Fibroblast of the conjunctiva (primary cell): ENCODE measurements at regions not wholly inside any gene's neighbourhood (a gene's known extent, or its start where the extent isn't known, plus 50 kb on each side); places are given as distances from the start of the nearest gene placed in this dataset.

Experiments
- DNase-seq: peaks from one replicate; pipeline ENCODE4 v3.0.0-alpha.2; 2010; ENCODE audit warnings: low read depth

DNA sequence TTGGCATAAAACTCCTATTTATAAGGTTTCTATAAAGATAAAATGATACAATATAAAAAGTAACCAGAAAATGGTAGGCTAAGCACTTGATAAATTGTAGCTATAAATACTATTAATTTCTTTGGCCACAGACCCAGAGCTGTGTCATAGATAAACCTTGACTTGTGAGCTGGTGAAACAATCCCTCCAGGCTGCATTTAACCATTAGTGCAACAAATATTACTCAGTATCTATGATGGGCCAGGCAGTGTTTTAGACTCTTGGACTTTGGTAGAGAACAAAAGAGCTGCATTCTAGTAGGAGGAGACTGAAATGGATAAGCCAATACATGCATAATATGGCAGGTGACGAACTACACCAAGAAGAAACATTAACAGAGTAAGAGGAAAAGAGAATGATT lies 178.1 kb downstream of the BTG1 start:
- no peak for DNase-seq

DNA sequence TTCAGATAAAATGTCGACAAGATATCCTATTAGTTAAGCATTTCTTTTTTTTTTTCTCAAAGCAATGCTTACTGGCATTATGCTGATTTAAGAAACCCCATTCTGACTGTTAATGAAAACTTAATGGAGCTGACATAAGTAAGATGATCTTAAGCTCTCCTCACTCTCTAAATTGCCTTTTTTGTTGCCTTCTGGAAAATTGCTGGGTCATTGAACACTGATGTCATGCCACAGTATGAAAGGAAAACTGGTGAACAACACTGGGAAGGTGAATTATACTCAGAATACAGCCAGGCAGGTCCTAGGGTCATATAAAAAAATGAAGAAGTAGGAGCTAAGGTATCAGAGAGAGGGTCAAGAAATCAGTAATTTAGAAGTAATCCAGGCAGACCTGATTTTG lies 179.9 kb downstream of the BTG1 start:
- DNase-seq = no peak

GRCh38 chr12:91964501-91964900 lies 181.1 kb downstream of the BTG1 start:
- DNase-seq = no peak

DNA sequence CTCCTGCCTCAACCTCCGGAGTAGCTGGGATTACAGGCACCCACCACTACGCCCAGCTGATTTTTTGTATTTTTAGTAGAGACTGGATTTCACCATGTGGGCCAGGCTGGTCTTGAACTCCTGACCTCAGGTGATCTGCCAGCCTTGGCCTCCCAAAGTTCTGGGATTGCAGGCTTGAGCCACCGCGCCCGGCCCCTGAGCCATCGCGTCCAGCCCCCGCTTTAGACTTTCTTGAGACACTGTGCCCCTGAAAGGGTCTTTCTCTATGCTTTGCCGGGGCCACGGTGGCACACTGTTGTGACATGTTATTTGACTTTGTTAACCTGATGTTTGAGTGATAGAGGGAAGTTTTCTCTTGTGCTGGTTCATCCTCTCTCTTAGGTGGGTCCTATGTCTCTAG lies 186.4 kb downstream of the BTG1 start:
- DNase-seq = no peak

DNA sequence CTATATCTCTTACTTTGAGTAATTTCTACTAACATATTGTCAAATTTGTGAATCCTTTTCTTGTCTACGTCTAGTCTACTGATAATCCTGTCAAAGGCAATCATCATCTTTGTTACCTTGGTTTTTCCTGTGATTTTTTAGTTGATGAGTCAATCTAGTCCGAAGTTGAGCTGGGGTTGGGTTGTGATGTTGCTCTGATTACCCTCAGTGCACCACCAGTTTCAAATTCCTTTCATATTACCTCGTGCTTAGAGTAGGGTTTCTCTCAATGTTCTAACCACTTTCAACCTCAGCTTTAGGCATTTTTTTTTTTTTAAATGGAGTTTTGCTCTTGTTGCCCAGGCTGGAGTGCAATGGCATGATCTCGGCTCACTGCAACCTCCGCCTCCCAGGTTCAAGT lies 186.8 kb downstream of the BTG1 start:
- DNase-seq = peak; percentile 21

GRCh38 chr12:91954747-91955146 lies 190.9 kb downstream of the BTG1 start:
- no peak for DNase-seq

DNA sequence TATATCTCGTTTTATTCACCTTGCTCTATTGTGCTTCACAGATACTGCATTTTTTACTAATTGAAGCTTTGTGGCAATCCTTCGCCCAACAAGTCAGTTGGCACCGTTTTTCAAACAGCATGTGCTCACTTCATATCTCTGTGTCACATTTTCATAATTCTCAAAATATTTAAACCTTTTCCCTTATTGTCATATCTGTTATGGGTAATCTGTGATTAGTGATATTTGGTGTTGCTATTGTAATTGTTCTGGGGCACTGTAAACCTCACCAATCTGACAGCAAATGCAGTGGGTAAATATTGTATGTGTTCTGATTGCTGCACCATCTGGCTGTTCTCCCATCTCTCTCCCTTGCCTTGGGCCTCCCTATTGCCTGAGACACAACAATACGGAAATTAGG lies 191.3 kb downstream of the BTG1 start:
- DNase-seq = no peak

GRCh38 chr12:91952916-91953315 lies 192.7 kb downstream of the BTG1 start:
- DNase-seq = no peak

GRCh38 chr12:91951571-91951970 lies 194.1 kb downstream of the BTG1 start:
- no peak for DNase-seq

DNA sequence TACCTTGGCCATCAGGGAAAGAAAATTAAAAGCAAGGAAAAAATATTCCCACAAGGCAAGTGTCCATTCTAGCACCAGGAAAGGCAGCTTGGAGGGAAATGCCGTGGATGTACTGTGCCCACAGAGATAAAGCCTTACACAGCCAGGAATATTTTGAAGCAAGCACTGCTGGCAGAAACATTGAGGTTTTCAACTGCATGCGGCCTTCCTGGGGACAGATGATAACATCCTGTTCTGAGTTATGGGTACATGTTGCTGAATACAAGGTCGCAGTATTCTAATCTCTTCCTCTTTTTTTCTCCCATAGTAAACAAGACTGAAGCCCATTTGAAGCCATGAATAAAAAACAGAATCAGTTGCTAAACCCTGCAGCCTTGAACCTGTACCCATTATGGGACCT lies 197.1 kb downstream of the BTG1 start:
- no peak for DNase-seq

DNA sequence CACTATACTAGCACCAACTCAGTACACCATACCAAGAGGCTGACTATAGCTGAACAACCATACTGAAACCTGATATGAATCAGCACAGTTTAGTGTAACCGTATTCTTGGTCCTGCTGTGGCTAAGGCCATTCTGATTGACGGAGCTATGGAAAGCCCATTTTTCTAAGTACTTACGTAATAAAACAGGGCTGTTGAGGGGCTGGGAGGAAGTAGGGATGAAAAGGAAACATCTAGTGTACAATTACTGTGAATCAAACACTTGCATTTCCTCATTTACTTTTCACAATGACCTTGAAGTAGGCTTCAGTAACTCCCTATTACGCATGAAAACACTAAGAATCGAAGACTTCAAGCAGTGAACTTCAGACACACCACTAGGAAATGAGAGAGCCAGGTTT lies 198.2 kb downstream of the BTG1 start:
- no peak for DNase-seq

DNA sequence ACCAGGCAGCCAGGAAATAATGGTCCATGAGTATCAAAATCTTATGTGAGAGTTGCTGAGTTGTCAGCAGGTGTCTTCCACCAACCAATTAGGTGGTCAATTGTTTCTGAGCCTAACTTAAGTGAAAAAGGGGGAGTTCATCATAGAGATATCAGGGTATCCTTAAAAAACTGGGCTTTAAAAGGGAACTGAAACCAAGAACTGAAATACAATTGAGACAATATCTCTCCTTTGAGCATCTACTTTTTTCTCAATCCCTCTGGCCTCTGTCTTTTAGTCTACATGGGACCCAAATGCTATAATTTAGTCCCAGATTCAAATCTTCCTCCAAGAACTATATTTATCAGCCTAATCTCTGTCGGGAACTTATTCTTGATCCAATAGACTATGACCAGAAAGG lies 201.0 kb downstream of the BTG1 start:
- no peak for DNase-seq

- DNase-seq = no peak
Measured at GRCh38 chr12:91940826-91941570, 204.6 kb downstream of the BTG1 start.

DNA sequence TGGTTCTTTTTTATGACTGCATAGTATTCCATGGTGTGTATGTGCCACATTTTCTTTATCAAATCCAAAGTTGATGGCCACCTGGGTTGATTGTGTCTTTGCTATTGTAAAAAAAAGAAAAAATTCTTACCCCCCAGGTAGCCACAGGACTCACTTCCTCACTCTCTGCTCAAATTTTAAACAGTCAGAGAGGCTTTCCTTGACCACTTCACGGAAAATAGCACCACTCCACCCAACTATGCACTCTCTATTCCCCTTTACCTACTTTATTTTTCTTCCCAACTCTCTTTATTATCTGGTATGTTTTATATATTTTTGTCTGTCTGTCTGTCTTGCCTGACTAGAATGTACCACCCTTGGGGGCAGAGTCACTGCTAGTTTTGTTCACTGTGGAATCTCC lies 205.3 kb downstream of the BTG1 start:
- no peak for DNase-seq

- no peak for DNase-seq
Measured at GRCh38 chr12:91937706-91938105, 207.9 kb downstream of the BTG1 start.

- no peak for DNase-seq
Measured at GRCh38 chr12:91937009-91937408, 208.6 kb downstream of the BTG1 start.

GRCh38 chr12:91935296-91935695 lies 210.3 kb downstream of the BTG1 start:
- DNase-seq = no peak

- DNase-seq = peak; percentile 51
Measured at GRCh38 chr12:91931111-91931510, 214.5 kb downstream of the BTG1 start.

DNA sequence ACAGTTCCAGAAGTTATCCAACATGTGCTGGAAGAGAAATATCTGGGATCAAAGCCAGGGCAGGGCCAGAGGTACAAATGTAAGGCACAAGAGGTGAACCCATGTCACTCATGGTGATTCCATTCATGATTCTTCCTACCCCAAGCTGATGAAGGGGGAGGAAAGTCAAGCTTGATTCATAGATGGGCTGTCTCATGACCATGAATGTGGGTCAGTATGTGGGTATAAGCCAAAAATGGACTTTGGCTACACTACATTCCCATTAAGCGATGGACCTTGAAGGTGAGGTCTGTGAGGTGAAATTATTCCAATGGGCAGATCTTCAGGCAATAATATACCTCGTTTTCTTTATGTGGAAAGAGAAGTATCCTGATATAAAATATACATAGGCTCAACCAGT lies 217.1 kb downstream of the BTG1 start:
- DNase-seq = no peak

- no peak for DNase-seq
Measured at GRCh38 chr12:91926848-91927247, 218.8 kb downstream of the BTG1 start.

DNA sequence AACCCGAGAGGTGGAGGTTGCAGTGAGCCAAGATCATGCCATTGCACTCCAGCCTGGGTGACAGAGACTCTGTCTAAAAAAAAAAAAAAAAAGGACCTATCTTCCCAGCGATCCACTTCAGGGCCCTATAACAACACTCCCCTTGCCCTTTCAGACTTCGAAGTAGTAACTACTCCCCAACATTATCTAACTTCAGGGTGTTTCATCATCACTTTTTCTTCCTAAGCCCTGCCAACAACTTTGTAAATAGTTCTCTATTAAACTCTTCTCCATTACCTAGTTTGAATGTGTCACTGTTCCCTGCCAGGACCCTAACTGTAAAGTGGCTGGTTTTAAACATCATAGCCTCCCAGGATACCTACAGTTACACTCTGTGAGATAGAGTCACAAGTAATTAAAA lies 220.8 kb downstream of the BTG1 start:
- no peak for DNase-seq

DNA sequence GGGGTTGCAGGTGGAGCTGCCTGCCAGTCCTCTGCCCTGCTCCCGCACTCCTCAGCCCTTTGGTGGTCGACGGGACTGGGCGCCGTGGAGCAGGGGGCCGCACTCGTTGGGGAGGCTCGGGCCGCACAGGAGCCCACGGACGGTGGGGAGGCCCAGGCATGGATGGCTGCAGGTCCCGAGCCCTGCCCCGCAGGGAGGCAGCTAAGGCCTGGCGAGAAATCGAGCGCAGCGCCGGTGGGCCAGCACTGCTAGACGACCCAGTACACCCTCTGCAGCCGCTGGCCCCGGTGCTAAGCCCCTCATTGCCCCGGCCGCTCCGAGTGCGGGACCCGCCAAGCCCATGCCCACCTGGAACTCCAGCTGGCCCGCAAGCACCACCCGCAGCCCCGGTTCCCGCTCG lies 221.8 kb downstream of the BTG1 start:
- DNase-seq = no peak

- no peak for DNase-seq
Measured at GRCh38 chr12:91922674-91923073, 223.0 kb downstream of the BTG1 start.

DNA sequence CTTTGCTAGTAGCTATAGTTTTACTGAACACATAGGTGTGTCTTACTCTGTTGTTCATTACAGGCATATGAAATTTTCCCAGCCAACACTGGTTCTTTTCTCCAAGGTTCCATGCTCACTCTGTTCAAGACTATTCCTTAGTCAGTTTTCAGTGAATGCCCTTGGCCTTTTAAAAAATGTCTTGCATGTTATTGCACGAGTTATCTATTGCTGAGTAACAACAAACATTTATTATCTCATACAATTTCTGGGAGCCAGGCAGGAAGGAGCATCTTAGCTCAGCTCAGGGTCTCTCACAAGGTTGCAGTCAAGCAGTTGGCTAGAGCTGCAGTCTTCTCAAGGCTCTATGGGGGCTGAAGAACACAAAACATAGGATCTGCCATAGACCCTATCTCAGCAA lies 223.5 kb downstream of the BTG1 start:
- DNase-seq = no peak

- no peak for DNase-seq
Measured at GRCh38 chr12:91921555-91921954, 224.1 kb downstream of the BTG1 start.
